Right lobe of liver (tissue), 6 donors: ENCODE measurements at regions not wholly inside any gene's neighbourhood (a gene's known extent, or its start where the extent isn't known, plus 50 kb on each side); places are given as distances from the start of the nearest gene placed in this dataset.
A peak's percentile ranks its signal among the peaks of the same experiment; 100 is the strongest.
"Not testable (repeated sequence)": the region's sequence is repeated elsewhere in the genome, so short reads cannot be mapped to it uniquely, and the experiment has no call there.

Source experiments
- ATAC-seq, 4 donors: fragments of 200-7000 bp; cut with Tn5 transposase; one replicate each; pipeline ENCODE4 v1.9.1; 2020; ENCODE audit warnings: mild to moderate bottlenecking in 4 of 4, moderate library complexity in 4 of 4
- DNase-seq, 3 donors: peaks; one replicate each; pipeline ENCODE4 v3.0.0-alpha.2; 2020
- H3K27ac ChIP-seq, 3 donors: fragments of 200-600 bp; one replicate each; pipeline ENCODE4 v1.8.0; 2022
- H3K27me3 ChIP-seq, 2 donors: fragments of 200-600 bp; one replicate each; pipeline ENCODE4 v1.8.0; 2022
- H3K36me3 ChIP-seq, 4 donors: fragments of 200-600 bp; sonication (generic) in 1 of 4; one replicate each; pipeline versions ENCODE4 v1.5.1 to v1.8.0; 2017 to 2022; ENCODE audit warnings: control low read depth in 1 of 4
- H3K4me1 ChIP-seq, 4 donors: fragments of 200-600 bp; sonication (generic) in 1 of 4; one replicate each; pipeline versions ENCODE4 v1.5.1 to v1.8.0; 2017 to 2022; ENCODE audit warnings: control low read depth in 1 of 4
- H3K4me3 ChIP-seq, 3 donors: fragments of 200-600 bp; one replicate each; pipeline ENCODE4 v1.8.0; 2022
- H3K9me3 ChIP-seq, 4 donors: fragments of 200-600 bp; sonication (generic) in 1 of 4; one replicate each; pipeline versions ENCODE4 v1.5.1 to v1.8.0; 2017 to 2022; ENCODE audit warnings: control low read depth in 1 of 4
- CTCF ChIP-seq, 4 donors: fragments of 200-600 bp in 3 of 4; fragments of 450-650 bp in 1 of 4; IDR thresholded peaks; one replicate each; pipeline versions ENCODE4 v1.5.1 to v1.8.0; 2016 to 2022; ENCODE audit warnings: antibody characterized with exemption in 4 of 4, mild to moderate bottlenecking in 2 of 4
- POLR2A ChIP-seq: fragments of 450-650 bp; IDR thresholded peaks from one replicate; pipeline ENCODE4 v1.6.1; 2017; ENCODE audit warnings: antibody characterized with exemption, mild to moderate bottlenecking
- WGBS: methylation state at CpG from one replicate; pipeline ENCODE4 v1.1.6; 2018; ENCODE audit warnings: low coverage, low lambda C conversion rate; ENCODE audit not compliant: insufficient coverage; ENCODE audit errors: missing lambda C conversion rate; 5-methylcytosine and 5-hydroxymethylcytosine counted together
- intact Hi-C, 2 donors: fragments of 100-400 bp; cut with DNase I; formaldehyde crosslinking; loops; one replicate each; pipeline versions ENCODE4 v1.11.2 to v1.14.1; 2022
- donor health status: DM: no; HTN: yes; CAD: no.
- donor health status: DM: no; HTN: no; CAD: no.
- donor health status: DM: no; HTN: no; CAD: no.
- donor health status: DM: no; HTN: yes; CAD: no.
- donor health status: DM: no; HTN: yes; CAD: no.

GRCh38 chr14:106107703-106108102 is 581.3 kb downstream of the TMEM121 start:
- Histone ChIP-seq H3K4me1 (no peaks in the 10 kb centered on the region), H3K9me3 (no peaks in the 10 kb centered on the region), H3K27ac (no peak overlapping the region), H3K36me3 (no peaks in the 10 kb centered on the region), H3K4me3 (no peak overlapping the region), H3K27me3 (no peaks in the 10 kb centered on the region)
- ATAC-seq: no peak
- no peak for DNase-seq
- 0% methylated on average over 1 of the region's 7 CpGs for WGBS
- no peak for TF ChIP-seq POLR2A
- TF ChIP-seq CTCF (IDR thresholded peaks at IDR 0.05): no peak
- intact Hi-C loops: no loop called here

GRCh38 chr14:106109337-106109736 is 583.0 kb downstream of the TMEM121 start:
- no peak for ATAC-seq
- H3K4me3 ChIP-seq: no peak overlapping the region
- DNase-seq: no peak
- WGBS: no CpG with 5 or more reads among the region's 1 CpG
- H3K9me3 ChIP-seq: no peaks in the 10 kb centered on the region
- H3K4me1 ChIP-seq: no peaks in the 10 kb centered on the region
- no peak overlapping the region for H3K27ac ChIP-seq
- no peaks in the 10 kb centered on the region for H3K36me3 ChIP-seq
- H3K27me3 ChIP-seq: no peaks in the 10 kb centered on the region
- intact Hi-C loops: no loop called here
- no peak for TF ChIP-seq POLR2A
- TF ChIP-seq CTCF (IDR thresholded peaks at IDR 0.05): no peak

- Histone ChIP-seq H3K27me3 (peaks cover 0 to 6% of the 10 kb centered on the region in 2 donors), H3K4me3 (no peak overlapping the region), H3K9me3 (no peaks in the 10 kb centered on the region), H3K4me1 (no peaks in the 10 kb centered on the region), H3K27ac (no peak overlapping the region), H3K36me3 (no peaks in the 10 kb centered on the region)
- no CpG with 5 or more reads among the region's 4 CpGs for WGBS
- intact Hi-C loops: no loop called here
- TF ChIP-seq POLR2A (no peak), CTCF (IDR thresholded peaks at IDR 0.05) (no peak)
- no peak for ATAC-seq
- no peak for DNase-seq
Observed at GRCh38 chr14:106115401-106115800, 589.0 kb downstream of the TMEM121 start.

- peak in 3 of 4 donors; percentile 7 to 49 (median 35) for TF ChIP-seq CTCF (IDR thresholded peaks at IDR 0.05)
- H3K4me3 ChIP-seq, ATAC-seq, H3K36me3 ChIP-seq, intact Hi-C loops, H3K9me3 ChIP-seq, H3K4me1 ChIP-seq, DNase-seq, H3K27ac ChIP-seq, H3K27me3 ChIP-seq: not testable (repeated sequence)
- WGBS: no CpG with 5 or more reads among the region's 10 CpGs
Observed at GRCh38 chr14:106116339-106116930, 590.1 kb downstream of the TMEM121 start.

GRCh38 chr14:106120101-106120500 is 593.7 kb downstream of the TMEM121 start:
- no peaks in the 10 kb centered on the region for H3K36me3 ChIP-seq
- H3K27me3 ChIP-seq: peaks cover 0 to 6% of the 10 kb centered on the region in 2 donors
- ATAC-seq (no peak), DNase-seq (no peak)
- intact Hi-C loops: no loop called here
- no peaks in the 10 kb centered on the region for H3K9me3 ChIP-seq
- TF ChIP-seq CTCF (IDR thresholded peaks at IDR 0.05): no peak
- H3K27ac ChIP-seq: no peak overlapping the region
- H3K4me3 ChIP-seq: no peak overlapping the region
- no peaks in the 10 kb centered on the region for H3K4me1 ChIP-seq
- WGBS: 20% methylated on average over 6 of the region's 6 CpGs
